ENCODE measurements at regions not wholly inside any gene's neighbourhood (a gene's known extent, or its start where the extent isn't known, plus 50 kb on each side); places are given as distances from the start of the nearest gene placed in this dataset.

- Histone ChIP-seq H3K9me3 (ENCODE audit: control insufficient read depth, insufficient read depth, low read depth, low read length) (no peaks in the 10 kb centered on the region), H3K36me3 (ENCODE audit: control insufficient read depth in 2 of 2, insufficient read depth in 1 of 2, low read length in 2 of 2) (no peaks in the 10 kb centered on the region), H3K4me3 (ENCODE audit: low read depth, low read length) (no peak overlapping the region), H3K4me1 (ENCODE audit: control insufficient read depth, insufficient read depth, low read length) (no peaks in the 10 kb centered on the region), H3K27ac (ENCODE audit: extremely low read depth, low read depth, low read length) (no peak overlapping the region)
- ChIA-PET POLR2A (no interaction called here), CTCF (interaction anchor here (0.6 kb wide), 1 partner anchor 933 kb away, joined by 3 read pairs; no protein-coding TSS in a partner anchor)
- TF ChIP-seq ZNF626 (tag by site-specific recombination; IDR thresholded peaks at IDR 0.05) (no peak), ZNF398 (tag by site-specific recombination; IDR thresholded peaks at IDR 0.05) (no peak), ZNF202 (tag by site-specific recombination; IDR thresholded peaks at IDR 0.05; ENCODE audit: borderline replicate concordance) (no peak), ZNF311 (tag by site-specific recombination; IDR thresholded peaks at IDR 0.05; ENCODE audit: borderline replicate concordance) (no peak), ZNF302 (tag by site-specific recombination; IDR thresholded peaks at IDR 0.05; ENCODE audit: low read depth) (no peak), ATF2 (tag by site-specific recombination; IDR thresholded peaks at IDR 0.05; ENCODE audit: low read depth) (peak; percentile 45)
Observed at GRCh38 chr2:841036-841435, 109.6 kb upstream of the SNTG2 start.

- POLR2A ChIA-PET, result no interaction called here
- TF ChIP-seq, protein P1, sequence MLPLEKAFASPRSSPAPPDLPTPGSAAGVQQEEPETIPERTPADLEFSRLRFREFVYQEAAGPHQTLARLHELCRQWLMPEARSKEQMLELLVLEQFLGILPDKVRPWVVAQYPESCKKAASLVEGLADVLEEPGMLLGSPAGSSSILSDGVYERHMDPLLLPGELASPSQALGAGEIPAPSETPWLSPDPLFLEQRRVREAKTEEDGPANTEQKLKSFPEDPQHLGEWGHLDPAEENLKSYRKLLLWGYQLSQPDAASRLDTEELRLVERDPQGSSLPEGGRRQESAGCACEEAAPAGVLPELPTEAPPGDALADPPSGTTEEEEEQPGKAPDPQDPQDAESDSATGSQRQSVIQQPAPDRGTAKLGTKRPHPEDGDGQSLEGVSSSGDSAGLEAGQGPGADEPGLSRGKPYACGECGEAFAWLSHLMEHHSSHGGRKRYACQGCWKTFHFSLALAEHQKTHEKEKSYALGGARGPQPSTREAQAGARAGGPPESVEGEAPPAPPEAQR (tag by site-specific recombination; IDR thresholded peaks at IDR 0.05), result no peak
- TF ChIP-seq ZNF175 (tag by site-specific recombination; IDR thresholded peaks at IDR 0.05) (no peak), PRDM10 (tag by site-specific recombination; IDR thresholded peaks at IDR 0.05) (no peak), ZNF311 (tag by site-specific recombination; IDR thresholded peaks at IDR 0.05; ENCODE audit: borderline replicate concordance) (no peak), YY2 (tag by site-specific recombination; IDR thresholded peaks at IDR 0.05) (no peak), ZNF791 (tag by site-specific recombination; IDR thresholded peaks at IDR 0.05) (no peak), ZNF488 (tag by site-specific recombination; IDR thresholded peaks at IDR 0.05) (no peak), ZBTB21 (tag by site-specific recombination; IDR thresholded peaks at IDR 0.05) (no peak), ZNF629 (tag by site-specific recombination; IDR thresholded peaks at IDR 0.05) (no peak), FEZF1 (tag by site-specific recombination; IDR thresholded peaks at IDR 0.05) (no peak), ZNF701 (tag by site-specific recombination; IDR thresholded peaks at IDR 0.05) (no peak), SETDB1 (IDR thresholded peaks at IDR 0.05; ENCODE audit: insufficient read length, low read length) (no peak), ZNF146 (tag by site-specific recombination; IDR thresholded peaks at IDR 0.05) (no peak), SP3 (tag by site-specific recombination; IDR thresholded peaks at IDR 0.05) (no peak), ZBTB8A (tag by site-specific recombination; IDR thresholded peaks at IDR 0.05) (no peak), ZNF341 (tag by site-specific recombination; IDR thresholded peaks at IDR 0.05; ENCODE audit: low read depth) (no peak)
- TF ChIP-seq, protein P2, sequence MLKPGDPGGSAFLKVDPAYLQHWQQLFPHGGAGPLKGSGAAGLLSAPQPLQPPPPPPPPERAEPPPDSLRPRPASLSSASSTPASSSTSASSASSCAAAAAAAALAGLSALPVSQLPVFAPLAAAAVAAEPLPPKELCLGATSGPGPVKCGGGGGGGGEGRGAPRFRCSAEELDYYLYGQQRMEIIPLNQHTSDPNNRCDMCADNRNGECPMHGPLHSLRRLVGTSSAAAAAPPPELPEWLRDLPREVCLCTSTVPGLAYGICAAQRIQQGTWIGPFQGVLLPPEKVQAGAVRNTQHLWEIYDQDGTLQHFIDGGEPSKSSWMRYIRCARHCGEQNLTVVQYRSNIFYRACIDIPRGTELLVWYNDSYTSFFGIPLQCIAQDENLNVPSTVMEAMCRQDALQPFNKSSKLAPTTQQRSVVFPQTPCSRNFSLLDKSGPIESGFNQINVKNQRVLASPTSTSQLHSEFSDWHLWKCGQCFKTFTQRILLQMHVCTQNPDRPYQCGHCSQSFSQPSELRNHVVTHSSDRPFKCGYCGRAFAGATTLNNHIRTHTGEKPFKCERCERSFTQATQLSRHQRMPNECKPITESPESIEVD (tag by site-specific recombination; IDR thresholded peaks at IDR 0.05), result no peak
- TF ChIP-seq, protein P3, sequence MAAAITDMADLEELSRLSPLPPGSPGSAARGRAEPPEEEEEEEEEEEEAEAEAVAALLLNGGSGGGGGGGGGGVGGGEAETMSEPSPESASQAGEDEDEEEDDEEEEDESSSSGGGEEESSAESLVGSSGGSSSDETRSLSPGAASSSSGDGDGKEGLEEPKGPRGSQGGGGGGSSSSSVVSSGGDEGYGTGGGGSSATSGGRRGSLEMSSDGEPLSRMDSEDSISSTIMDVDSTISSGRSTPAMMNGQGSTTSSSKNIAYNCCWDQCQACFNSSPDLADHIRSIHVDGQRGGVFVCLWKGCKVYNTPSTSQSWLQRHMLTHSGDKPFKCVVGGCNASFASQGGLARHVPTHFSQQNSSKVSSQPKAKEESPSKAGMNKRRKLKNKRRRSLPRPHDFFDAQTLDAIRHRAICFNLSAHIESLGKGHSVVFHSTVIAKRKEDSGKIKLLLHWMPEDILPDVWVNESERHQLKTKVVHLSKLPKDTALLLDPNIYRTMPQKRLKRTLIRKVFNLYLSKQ (tag by site-specific recombination; IDR thresholded peaks at IDR 0.05; ENCODE audit: borderline replicate concordance), result no peak
Observed at GRCh38 chr2:834233-834632, 116.4 kb upstream of the SNTG2 start.

More at GRCh38 chr2:834233-834632, 116.4 kb upstream of the SNTG2 start:
- H3K36me3 ChIP-seq (ENCODE audit: control insufficient read depth in 2 of 2, insufficient read depth in 1 of 2, low read length in 2 of 2), result no peaks in the 10 kb centered on the region
- CTCF ChIA-PET, result no interaction called here
- no peaks in the 10 kb centered on the region for H3K4me1 ChIP-seq (ENCODE audit: control insufficient read depth, insufficient read depth, low read length)
- H3K27ac ChIP-seq (ENCODE audit: extremely low read depth, low read depth, low read length), result no peak overlapping the region
- H3K4me3 ChIP-seq (ENCODE audit: low read depth, low read length), result no peak overlapping the region
- H3K9me3 ChIP-seq (ENCODE audit: control insufficient read depth, insufficient read depth, low read depth, low read length), result no peaks in the 10 kb centered on the region
